PFSK-1 (cell line): ENCODE measurements at regions not wholly inside any gene's neighbourhood (a gene's known extent, or its start where the extent isn't known, plus 50 kb on each side); places are given as distances from the start of the nearest gene placed in this dataset.

Source experiments
- POLR2AphosphoS5 ChIP-seq: IDR thresholded peaks from 2 replicates; pipeline ENCODE4 v1.6.1; 2012; ENCODE audit warnings: low read depth, mild to moderate bottlenecking, control low read depth, low read length, moderate library complexity
- REST ChIP-seq, 2 experiments: IDR thresholded peaks; 2 replicates each; pipeline versions ENCODE4 v1.6.1 to v1.8.0; 2011 to 2012; ENCODE audit warnings: low read depth in 2 of 2, low read length in 2 of 2, control low read depth in 1 of 2, inconsistent platforms in 1 of 2, mild to moderate bottlenecking in 1 of 2, moderate library complexity in 1 of 2; ENCODE audit not compliant: insufficient read depth in 1 of 2

GRCh38 chr2:2641541-2642410 is 310.7 kb upstream of the MYT1L start:
- TF ChIP-seq POLR2AphosphoS5 = no peak
- no peak for TF ChIP-seq REST (IDR thresholded peaks at IDR 0.05; ENCODE audit: insufficient read depth in 1 of 2, low read depth in 2 of 2, low read length in 2 of 2)
